HG03064 (cell line): ENCODE measurements at regions not wholly inside any gene's neighbourhood (a gene's known extent, or its start where the extent isn't known, plus 50 kb on each side); places are given as distances from the start of the nearest gene placed in this dataset.
A peak's percentile ranks its signal among the peaks of the same experiment; 100 is the strongest.
"Not testable (repeated sequence)": the region's sequence is repeated elsewhere in the genome, so short reads cannot be mapped to it uniquely, and the experiment has no call there.

Source experiments
- ATAC-seq: cut with Tn5 transposase; IDR thresholded peaks from one replicate; pipeline ENCODE4 v1.9.1; 2021; ENCODE audit warnings: low read depth; ENCODE audit not compliant: unreplicated experiment

DNA sequence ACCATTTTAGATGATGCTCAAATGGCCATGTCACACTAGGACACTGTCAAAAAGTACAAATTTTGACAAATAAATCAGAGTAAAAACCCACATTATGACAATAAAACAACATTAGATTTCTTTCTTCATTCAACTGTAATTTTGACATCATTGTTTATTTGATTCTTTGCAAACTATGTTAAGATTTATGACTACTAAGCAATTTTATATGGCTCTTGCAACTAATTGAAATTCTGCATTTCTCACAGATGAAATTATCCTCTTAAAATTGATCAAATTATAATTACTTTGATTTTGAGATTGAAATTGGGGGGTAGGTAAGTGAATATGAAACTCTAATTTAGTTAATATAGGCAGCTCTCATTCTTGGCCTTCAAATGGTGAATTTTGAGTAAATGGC lies 59.8 kb downstream of the ATOH1 start:
- no peak for ATAC-seq

DNA sequence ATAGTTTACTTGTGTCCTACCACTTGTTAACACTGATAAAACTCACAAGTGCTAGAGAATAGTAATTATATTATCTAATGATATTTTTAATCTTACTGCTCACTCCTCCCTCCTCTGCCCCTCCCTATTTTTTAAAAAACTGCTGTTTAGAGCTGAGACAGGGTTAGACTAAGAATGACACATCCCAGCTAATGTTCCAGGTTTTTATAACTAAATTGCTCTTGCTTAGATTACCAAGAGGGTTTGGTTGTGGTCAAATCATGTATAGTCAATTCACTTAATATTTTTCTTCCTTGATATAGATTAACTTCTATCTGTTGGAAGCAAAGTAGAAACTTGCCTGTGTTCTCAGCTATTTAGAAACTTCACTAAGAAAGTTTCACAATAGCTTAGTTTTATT lies 60.2 kb downstream of the ATOH1 start:
- ATAC-seq, result no peak

DNA sequence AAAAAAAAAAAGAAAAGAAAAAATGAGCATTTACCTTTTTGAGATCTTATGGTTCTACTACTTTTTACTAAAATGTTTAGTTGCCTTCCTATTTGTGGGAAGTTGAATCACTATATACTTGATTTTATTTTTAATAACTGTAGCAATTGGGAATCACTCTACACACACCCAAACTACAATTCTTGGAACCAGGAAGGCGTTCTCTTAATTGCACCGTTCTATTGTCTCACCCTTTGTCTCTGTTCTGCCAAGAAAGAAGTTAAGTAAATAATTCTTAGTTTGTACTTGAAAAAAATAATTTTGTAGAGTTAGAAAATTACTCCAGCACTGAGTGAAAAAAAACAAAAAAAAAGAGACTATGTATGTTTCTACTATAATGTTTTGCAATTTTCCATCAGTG lies 62.7 kb downstream of the ATOH1 start:
- ATAC-seq, result no peak

DNA sequence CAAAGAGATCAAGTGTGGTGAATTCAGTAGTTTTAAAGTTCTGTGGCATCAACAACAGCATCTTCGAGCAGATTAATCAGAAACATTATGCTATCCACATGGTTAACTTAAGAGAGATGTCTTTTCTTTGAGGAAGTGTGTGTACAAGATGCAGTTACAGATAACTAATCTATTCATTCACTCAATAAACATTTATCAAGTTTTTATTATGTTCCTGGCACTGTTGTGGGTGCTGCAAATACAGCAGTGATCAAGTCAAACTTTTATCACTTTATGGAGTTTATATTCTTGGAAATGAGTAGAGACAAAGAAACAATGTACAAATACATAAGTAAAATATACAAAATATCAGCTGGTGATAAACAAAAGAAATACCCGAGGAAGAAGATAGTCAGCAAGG lies 66.4 kb downstream of the ATOH1 start:
- no peak for ATAC-seq

DNA sequence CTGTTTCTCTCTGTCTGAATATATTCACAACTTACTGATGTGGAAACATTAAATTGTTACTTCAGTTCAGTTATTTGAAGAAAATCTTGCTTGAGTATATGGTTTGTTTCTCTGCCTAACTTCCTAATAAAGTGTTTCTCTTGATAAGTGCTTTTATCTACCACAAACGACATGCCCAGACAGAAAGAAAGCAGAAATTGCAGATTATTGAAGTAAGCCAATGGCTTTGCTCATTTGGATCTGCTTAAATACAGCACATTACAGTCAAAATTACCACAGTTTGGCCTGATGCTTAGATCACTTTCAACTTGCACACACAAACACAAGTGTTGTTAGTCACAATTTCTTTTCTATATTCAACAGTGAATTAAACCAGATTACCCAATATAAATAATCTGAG lies 68.0 kb downstream of the ATOH1 start:
- no peak for ATAC-seq

DNA sequence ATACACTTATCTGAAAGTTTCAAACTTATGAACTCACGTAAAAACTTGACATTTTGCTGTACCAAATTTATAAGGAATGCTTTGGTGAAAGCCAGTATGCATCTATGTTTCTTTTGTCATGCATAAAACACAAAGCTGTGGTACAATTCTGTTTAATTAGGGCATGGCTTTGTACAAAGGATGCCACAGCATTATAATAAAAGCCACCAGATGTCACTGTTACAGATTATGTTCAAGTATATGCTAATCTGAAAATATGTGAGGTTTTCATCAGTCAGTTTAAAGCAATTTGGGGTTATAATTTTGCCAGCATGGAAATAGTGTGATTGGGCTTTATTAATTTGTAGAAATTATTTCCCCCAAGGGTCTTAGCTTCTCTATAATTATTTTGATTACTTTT lies 69.0 kb downstream of the ATOH1 start:
- ATAC-seq, result no peak

DNA sequence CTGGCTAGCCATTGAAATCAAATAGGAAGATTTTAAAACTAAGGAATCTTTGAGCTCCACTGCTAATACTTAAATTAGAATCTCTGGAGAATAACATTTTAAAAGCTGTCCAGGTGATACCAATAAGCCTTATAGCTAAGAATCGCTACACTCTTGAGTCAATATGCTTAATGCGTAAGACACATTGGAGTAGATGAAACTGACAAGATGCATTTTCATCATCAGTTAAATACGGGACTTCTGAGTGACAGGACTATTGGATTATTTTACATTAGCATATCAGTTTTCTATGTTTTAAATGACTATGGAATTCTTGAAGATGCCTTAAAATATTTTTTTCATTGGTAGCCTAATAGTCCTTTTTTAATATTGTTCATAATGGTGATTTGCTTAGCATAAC lies 80.2 kb downstream of the ATOH1 start:
- no peak for ATAC-seq

DNA sequence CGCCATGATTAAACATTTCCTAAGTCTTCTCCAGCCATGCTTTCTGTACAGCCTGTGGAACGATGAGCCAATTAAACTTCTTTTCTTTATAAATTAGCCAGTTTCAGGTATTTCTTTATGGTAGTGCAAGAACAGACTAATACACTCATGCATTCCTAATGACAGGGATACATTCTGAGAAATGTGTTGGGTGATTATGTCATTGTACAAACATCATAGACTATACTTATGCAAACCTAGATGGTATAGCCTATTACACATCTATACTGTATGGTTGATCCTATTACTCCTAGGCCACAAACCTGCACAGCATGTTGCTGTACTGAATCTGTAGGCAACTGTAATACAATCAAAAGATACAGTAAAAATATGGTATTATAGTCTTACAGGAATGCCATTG lies 83.1 kb downstream of the ATOH1 start:
- ATAC-seq, result no peak

DNA sequence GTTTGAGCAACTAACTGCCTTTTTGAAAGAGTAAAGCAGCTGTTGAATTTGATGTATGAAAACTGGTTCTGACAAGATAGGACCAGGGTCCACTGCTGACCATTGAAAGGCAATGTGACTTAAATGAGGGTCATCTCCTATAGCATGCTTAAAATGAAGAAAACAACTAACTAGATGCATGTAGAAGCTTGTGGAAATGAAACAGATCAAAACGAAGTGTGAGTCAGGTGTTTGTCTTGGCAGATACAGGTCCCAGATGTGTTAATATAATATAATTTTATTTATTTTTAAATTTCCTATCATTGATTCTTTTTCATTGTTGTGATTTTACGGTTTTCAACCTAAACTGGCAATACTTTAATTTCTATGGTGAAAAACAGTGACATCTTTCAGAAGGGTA lies 83.6 kb downstream of the ATOH1 start:
- ATAC-seq, result no peak

DNA sequence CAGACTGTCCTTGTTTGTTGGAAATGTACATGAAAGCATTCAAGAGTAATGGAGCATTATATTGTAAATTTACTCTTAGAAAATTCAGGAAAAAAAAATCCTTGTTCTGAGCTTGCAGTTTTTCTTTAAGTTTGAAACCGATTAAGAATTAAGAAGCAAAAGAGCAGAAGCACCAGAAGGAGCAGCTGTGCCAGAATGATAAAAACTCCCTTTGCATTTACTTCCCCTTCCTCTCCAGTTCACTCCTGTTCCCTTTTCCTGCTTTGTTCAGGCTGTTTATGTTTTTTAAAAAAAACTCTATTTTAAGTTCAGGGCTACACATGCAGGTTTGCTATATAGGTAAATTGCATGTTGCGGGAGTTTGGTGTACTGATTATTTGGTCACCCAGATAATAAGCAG lies 90.3 kb downstream of the ATOH1 start:
- no peak for ATAC-seq

DNA sequence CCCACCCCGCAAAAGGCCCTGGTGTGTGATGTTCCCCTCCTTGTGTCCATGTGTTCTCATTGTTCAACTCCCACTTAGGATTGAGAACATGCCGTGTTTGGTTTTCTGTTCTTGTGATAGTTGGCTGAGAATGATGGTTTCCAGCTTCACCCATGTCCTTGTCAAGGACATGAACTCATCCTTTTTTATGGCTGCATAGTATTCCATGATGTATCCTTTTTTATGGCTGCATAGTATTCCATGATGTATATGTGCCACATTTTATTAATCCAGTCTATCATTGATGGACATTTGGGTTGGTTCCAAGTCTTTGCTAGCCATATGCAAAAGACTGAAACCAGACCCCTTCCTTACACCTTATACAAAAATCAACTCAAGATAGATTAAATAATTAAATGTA lies 95.0 kb downstream of the ATOH1 start:
- not testable (repeated sequence) for ATAC-seq

DNA sequence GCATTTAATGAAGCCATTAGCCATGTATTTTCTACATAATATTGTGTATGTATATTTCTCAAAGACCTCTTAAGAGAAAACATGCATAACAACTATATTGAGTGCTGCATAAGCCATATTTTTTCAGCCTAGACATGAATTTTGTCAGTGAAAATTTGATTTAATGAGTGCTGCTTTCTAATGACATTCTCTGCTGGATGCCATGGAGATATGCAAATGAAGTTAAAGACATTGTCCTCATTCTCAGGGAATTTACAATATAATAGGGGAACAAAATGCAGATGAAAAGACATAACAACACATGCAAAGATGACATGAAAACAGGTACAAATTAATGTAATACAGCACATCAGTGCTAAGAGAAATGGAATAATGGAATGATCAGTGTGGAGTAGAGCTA lies 118.7 kb downstream of the ATOH1 start:
- no peak for ATAC-seq

DNA sequence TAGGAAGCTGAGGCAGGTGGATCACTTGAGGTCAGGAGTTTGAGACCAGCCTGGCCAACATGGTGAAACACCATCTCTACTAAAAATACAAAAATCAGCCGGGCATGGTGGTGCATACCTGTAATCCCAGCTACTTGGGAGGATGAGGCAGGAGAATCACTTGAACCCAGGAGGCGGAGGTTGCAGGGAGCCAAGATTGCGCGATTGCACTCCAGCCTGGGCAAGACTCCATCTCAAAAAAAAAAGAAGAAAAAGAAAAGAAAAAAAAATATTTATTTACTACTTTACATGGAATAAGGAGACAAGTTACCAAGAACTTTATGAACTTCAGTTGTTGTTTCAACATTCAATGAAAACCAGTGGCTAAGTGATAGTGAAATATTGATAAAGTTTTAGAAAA lies 121.7 kb downstream of the ATOH1 start:
- ATAC-seq, result not testable (repeated sequence)

DNA sequence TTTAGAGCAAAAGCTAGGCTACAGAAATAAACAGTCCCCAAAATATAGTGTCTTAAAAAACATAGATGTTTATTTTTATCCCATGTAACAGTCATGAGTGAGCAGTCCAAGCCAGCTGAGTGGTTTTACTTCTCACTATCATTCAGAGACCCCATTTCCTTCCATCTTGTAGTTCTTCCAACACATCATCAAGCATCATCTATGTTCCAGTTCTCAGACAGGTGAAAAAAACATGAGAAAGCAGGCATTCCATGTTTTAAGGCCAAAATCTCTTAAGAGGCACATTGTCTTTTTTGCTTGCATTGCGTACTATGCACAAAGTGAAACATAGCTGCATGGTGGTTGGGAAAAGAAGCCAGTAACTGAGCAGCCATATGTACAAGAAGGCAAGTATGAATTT lies 128.6 kb downstream of the ATOH1 start:
- no peak for ATAC-seq

DNA sequence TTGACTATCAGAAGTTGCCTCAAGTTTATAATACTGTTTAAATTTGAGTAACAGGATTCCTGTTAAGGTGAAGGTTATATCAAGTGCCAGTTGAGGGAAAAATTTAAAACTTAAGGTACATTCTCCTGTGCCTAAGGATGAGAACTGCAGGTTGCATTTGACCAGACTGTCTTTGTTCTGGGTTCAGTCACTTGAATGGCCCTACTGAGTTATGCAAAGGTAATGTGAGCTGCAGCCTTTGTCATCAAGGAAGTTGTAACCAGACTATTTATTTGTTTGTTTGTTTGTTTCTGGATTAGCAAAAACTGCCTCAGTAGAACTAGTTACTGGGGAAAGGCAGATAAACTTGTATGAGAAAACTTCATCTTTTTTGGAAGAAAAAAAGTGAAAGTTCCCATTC lies 131.9 kb downstream of the ATOH1 start:
- ATAC-seq, result no peak

DNA sequence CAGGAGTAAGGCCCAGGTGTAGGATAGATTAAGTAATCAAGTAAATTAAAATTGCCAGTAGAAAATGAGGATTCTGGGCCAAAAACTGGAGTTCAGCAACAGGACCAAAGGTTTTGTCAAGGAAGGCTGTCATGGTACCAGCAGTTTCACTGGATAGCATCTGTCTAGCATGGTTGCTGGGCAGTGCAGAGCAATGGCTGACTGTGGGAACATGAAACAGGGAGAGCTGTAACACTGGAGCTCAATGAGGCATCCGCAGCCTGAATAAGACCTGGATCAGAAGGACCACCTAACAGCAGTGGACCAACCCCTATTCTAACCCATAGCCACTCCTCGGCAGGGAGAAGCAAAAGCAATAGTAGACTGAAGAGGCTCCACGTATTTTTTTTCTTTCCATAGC lies 132.4 kb downstream of the ATOH1 start:
- ATAC-seq, result no peak

DNA sequence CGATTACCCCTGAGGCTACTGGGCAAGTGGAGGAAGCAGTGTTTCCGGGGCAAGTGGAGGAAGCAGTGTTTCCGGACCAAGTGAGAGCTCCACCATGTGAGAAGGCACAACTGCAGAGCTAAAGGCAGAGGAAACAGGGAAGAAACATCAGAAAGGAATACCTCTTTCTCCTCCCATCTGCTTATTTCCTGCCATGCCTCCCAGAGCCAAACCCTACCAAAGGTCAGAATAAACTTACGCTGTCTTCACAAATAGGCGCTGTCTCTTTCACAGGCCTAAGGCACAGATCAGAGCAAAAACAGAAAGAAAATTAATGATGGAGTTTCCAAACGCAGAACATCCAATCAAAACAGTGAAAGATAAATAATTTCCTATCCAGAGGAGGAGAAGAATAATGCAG lies 153.0 kb downstream of the ATOH1 start:
- no peak for ATAC-seq

DNA sequence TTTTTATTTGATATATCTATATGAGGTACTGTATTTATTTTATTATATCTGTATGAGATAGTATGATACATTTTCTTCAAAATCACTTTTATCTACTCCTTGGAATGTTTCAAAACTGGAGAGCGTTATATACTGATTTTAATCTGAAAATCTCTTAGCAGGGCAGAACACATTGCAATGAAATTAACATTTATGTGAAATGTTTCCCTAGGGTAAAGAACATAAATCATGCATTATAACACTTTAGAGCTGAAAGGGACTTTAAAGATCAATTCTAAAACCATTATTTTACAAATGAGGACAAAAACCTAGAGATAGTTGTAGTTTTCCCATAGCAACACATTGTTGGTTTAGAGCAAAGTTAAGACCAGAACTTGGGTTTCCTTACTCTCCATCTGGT lies 153.7 kb downstream of the ATOH1 start:
- no peak for ATAC-seq

DNA sequence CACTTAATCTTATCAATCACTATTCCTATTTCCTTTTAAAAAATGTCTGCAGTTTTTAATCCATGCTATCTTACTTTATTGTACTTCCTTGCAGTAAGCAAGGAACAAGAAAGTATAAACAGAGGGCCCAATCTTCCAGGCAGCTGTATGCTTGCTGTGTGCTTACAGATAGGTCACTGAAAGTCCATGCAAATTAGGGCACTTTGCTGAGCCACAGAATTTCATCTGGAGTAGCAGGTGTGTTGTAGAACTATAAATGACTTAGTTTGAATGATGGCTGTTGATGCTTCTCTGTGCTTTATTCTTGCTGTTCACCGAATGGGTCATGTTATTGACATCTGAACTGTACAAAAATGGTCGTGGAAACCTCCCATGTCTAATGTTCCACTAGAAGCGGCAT lies 154.6 kb downstream of the ATOH1 start:
- peak; percentile 91 for ATAC-seq

DNA sequence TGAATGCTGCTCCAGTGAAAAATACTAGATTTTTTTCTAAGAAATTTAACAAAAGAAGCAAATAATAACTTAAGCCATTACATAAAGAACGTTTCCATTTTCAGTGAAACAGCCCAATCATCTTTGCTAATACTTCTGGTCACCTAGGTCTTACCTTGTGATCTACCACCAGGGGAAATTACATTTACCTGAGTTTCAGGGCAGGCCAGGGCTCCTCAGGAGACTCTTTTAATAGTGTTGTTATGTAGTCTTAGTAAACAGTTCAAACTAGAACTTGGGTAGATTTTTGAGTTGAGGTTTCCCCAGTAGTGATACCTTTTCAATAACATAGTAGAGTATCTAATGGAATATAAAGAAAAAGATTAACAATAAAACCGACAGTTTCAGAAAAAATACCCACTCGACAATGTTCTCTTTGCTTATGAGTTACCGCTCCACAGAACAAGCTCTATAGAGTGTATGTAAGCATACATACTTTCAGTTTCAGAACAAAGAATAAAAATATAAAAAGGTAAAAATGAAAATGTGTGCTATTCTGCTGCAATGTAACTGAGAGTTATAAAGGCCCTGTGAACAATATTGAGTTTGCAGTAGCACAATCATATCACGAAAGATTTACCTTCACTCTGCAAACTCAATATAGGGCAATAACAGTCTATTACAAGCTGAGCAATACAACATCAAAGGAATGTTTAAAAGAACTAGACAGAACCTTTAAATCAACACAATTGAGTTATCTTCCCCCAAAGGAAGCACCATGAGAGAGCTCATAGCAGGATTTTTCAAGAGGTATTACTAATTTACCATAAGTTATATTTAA lies 165.8 kb downstream of the ATOH1 start:
- no peak for ATAC-seq

DNA sequence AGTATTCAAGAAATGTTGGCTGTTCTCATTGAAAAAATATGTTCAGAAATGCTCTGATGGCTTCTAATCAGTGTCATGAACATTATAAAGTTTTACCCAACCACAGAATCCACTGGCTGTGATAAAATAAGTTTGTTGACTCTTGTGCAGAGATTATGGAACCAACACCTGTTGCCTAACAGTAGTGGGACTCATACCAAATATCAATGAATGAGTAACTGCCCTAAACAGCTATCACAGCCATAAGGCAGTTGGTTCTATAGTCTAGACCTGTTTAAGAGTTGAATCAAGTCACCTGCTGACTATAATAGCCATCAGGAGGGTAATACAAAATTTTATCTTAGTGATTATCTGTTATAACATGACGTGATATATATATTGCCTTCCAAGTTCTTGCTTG lies 168.3 kb downstream of the ATOH1 start:
- no peak for ATAC-seq

DNA sequence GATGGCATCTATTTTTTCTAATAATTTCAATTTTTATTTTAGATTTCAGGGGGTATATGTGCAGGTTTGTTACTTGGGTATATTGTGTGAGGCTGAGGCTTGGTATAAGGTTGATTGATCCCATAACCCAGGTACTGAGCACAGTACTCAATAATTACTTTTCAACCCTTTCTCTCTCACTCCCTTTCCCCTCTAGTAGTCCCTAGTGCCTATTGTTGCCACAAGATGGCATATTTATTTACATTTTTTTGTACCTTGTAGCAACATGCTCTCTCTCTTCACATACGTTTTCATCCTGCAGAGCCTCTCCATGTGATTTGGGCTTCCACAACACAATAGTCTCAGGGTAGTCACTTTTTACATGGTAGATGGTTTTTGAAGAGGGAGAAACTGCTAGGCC lies 172.0 kb downstream of the ATOH1 start:
- no peak for ATAC-seq

DNA sequence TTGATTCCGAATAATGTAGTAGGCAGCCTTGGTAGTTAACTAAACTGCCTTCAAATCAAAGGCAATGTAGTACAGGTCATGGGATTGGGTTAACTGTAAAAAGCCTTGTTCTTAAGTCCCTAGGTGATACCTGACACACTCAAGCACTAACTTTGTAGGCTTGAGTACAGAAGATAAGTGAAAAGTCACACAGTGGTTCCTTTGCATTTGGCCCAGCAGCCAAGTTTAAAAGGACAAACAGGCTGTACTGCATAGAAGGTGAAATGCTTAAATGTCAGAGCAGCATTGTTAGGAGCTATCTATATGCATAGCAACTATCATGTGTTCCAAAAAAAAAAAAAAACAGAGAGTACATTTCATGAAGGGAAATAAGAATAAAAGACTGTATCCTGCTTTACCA lies 178.4 kb downstream of the ATOH1 start:
- ATAC-seq, result no peak
